PC-9 (cell line): ENCODE measurements at regions not wholly inside any gene's neighbourhood (a gene's known extent, or its start where the extent isn't known, plus 50 kb on each side); places are given as distances from the start of the nearest gene placed in this dataset.

ENCODE experiments used
- BruUV-seq: library from RNA; stranded (reverse); fragments of 400-500 nt; replicated peaks from 2 replicates; lab custom pipeline; 2021; lab: Mats Ljungman, UMichigan
- CTCF ChIA-PET: fragments of 300-600 bp; sonication (Branson Sonifier 250); formaldehyde crosslinking; loops from one replicate; lab custom pipeline; 2022; ENCODE audit warnings: antibody characterized with exemption; lab: Charles Lee
- POLR2A ChIA-PET: fragments of 300-600 bp; sonication (Branson Sonifier 250); formaldehyde crosslinking; loops from one replicate; lab custom pipeline; 2022; ENCODE audit warnings: antibody characterized with exemption; ENCODE audit not compliant: unreplicated experiment; lab: Charles Lee
- DNase-seq, 2 experiments: peaks; one replicate each; pipeline versions ENCODE4 v3.0.0 to v3.0.0-alpha.2; 2015 to 2022; ENCODE audit warnings: mixed read lengths in 1 of 2
- H2AFZ ChIP-seq: fragments of 200-600 bp; sonication (generic); 2 replicates; pipeline ENCODE4 v1.8.1; 2017; ENCODE audit warnings: antibody characterized with exemption
- H3F3A ChIP-seq: fragments of 200-600 bp; sonication (generic); 2 replicates; pipeline ENCODE4 v1.8.1; 2017; ENCODE audit warnings: antibody characterized with exemption, mild to moderate bottlenecking, low read depth; ENCODE audit not compliant: insufficient read depth
- H3K27ac ChIP-seq: fragments of 200-600 bp; sonication (generic); 2 replicates; pipeline ENCODE4 v1.6.1; 2016; ENCODE audit warnings: mixed run types
- H3K27me3 ChIP-seq: fragments of 200-600 bp; sonication (generic); 2 replicates; pipeline ENCODE4 v1.6.1; 2016; ENCODE audit warnings: low read depth, mixed run types; ENCODE audit not compliant: insufficient read depth
- H3K36me3 ChIP-seq: fragments of 200-600 bp; sonication (generic); 2 replicates; pipeline ENCODE4 v1.6.1; 2016; ENCODE audit warnings: low read depth, mixed run types
- H3K4me1 ChIP-seq: fragments of 200-600 bp; sonication (generic); replicated peaks from 2 replicates; pipeline ENCODE4 v1.6.1; 2016; ENCODE audit warnings: mixed run types; ENCODE audit not compliant: insufficient read depth
- H3K4me2 ChIP-seq: fragments of 200-600 bp; sonication (generic); 2 replicates; pipeline ENCODE4 v1.6.1; 2017; ENCODE audit warnings: mixed run types
- H3K4me3 ChIP-seq: fragments of 200-600 bp; sonication (generic); 2 replicates; pipeline ENCODE4 v1.6.1; 2016; ENCODE audit warnings: mixed run types
- H3K79me2 ChIP-seq: fragments of 200-600 bp; sonication (generic); 2 replicates; pipeline ENCODE4 v1.6.1; 2017; ENCODE audit warnings: low read depth, mixed run types
- H3K9me2 ChIP-seq: fragments of 200-600 bp; sonication (generic); 2 replicates; pipeline ENCODE4 v1.8.1; 2017; ENCODE audit warnings: mild to moderate bottlenecking; ENCODE audit not compliant: insufficient read depth
- H3K9me3 ChIP-seq: fragments of 200-600 bp; sonication (generic); 2 replicates; pipeline ENCODE4 v1.8.1; 2016; ENCODE audit warnings: low read depth; ENCODE audit not compliant: insufficient read depth
- H4K20me1 ChIP-seq: fragments of 200-600 bp; sonication (generic); 2 replicates; pipeline ENCODE4 v1.8.1; 2017; ENCODE audit not compliant: insufficient read depth
- EZH2 ChIP-seq: fragments of 200-600 bp; sonication (generic); IDR thresholded peaks from 2 replicates; pipeline ENCODE4 v1.8.0; 2017; ENCODE audit warnings: antibody characterized with exemption, low read depth
- intact Hi-C: fragments of 100-400 bp; cut with micrococcal nuclease; formaldehyde crosslinking; loops from one replicate; pipeline ENCODE4 v1.10.0; 2022; ENCODE audit not compliant: unreplicated experiment
- TF ChIP-seq, protein P1 (sequence below): fragments of 200-600 bp; sonication (generic); conservative IDR thresholded peaks from 2 replicates; pipeline ENCODE4 v1.6.1; 2017; ENCODE audit warnings: mixed run types, antibody characterized with exemption, mild to moderate bottlenecking, moderate library complexity

DNA sequence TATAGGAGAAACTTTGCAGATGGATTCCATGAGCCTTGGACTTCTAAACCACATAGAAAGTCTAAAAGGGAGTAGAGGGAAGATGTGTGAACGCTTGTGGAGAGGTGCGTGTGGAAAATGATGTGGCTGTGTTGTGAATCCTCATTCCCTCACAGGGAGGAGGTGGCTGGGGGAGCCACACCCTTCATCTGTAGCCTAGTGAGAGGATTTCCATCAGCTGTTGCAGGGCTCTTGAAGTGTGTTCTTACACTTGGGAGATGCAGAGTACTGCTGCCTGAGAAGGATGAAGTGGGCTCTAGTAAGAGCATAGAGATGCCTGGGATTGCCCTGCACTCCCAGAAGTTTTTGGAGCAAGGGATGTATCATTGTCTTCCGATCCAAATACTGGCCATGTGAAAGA lies 279.6 kb downstream of the QKI start:
- intact Hi-C loops: no loop called here
- Histone ChIP-seq H2AFZ (no peak overlapping the region), H3F3A (no peaks in the 10 kb centered on the region), H3K27ac (no peak overlapping the region), H3K27me3 (peaks cover 97% of the 10 kb centered on the region), H3K4me3 (no peak overlapping the region), H3K9me2 (no peaks in the 10 kb centered on the region), H3K79me2 (no peaks in the 10 kb centered on the region), H3K4me1 (no peaks in the 10 kb centered on the region), H3K4me2 (no peak overlapping the region), H4K20me1 (0 out of 2 replicates have a peak, but pooled peaks cover 4% of the 10 kb centered on the region), H3K36me3 (no peaks in the 10 kb centered on the region), H3K9me3 (no peaks in the 10 kb centered on the region; the same call in 1 of the 2 replicates)
- CTCF ChIA-PET: no interaction called here
- POLR2A ChIA-PET: no interaction called here
- no peak for TF ChIP-seq EZH2
- TF ChIP-seq, protein P1, sequence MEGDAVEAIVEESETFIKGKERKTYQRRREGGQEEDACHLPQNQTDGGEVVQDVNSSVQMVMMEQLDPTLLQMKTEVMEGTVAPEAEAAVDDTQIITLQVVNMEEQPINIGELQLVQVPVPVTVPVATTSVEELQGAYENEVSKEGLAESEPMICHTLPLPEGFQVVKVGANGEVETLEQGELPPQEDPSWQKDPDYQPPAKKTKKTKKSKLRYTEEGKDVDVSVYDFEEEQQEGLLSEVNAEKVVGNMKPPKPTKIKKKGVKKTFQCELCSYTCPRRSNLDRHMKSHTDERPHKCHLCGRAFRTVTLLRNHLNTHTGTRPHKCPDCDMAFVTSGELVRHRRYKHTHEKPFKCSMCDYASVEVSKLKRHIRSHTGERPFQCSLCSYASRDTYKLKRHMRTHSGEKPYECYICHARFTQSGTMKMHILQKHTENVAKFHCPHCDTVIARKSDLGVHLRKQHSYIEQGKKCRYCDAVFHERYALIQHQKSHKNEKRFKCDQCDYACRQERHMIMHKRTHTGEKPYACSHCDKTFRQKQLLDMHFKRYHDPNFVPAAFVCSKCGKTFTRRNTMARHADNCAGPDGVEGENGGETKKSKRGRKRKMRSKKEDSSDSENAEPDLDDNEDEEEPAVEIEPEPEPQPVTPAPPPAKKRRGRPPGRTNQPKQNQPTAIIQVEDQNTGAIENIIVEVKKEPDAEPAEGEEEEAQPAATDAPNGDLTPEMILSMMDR: no peak
- no peak for DNase-seq
- no TSS peak for BruUV-seq

GRCh38 chr6:163691049-163691448 lies 276.5 kb downstream of the QKI start:
- no TSS peak for BruUV-seq
- no peak overlapping the region for H3K4me3 ChIP-seq
- no peak overlapping the region for H3K4me2 ChIP-seq
- H2AFZ ChIP-seq: no peak overlapping the region
- ChIA-PET CTCF (no interaction called here), POLR2A (no interaction called here)
- H4K20me1 ChIP-seq: 0 out of 2 replicates have a peak, but pooled peaks cover 4% of the 10 kb centered on the region
- no peak overlapping the region for H3K27ac ChIP-seq
- DNase-seq: no peak
- H3K36me3 ChIP-seq: no peaks in the 10 kb centered on the region
- intact Hi-C loops: no loop called here
- no peaks in the 10 kb centered on the region for H3K9me3 ChIP-seq
- H3K27me3 ChIP-seq: peaks cover 97% of the 10 kb centered on the region
- no peak for TF ChIP-seq EZH2
- TF ChIP-seq, protein P1: no peak
- H3K4me1 ChIP-seq: no peaks in the 10 kb centered on the region
- H3K79me2 ChIP-seq: no peaks in the 10 kb centered on the region
- no peaks in the 10 kb centered on the region for H3K9me2 ChIP-seq
- H3F3A ChIP-seq: no peaks in the 10 kb centered on the region

DNA sequence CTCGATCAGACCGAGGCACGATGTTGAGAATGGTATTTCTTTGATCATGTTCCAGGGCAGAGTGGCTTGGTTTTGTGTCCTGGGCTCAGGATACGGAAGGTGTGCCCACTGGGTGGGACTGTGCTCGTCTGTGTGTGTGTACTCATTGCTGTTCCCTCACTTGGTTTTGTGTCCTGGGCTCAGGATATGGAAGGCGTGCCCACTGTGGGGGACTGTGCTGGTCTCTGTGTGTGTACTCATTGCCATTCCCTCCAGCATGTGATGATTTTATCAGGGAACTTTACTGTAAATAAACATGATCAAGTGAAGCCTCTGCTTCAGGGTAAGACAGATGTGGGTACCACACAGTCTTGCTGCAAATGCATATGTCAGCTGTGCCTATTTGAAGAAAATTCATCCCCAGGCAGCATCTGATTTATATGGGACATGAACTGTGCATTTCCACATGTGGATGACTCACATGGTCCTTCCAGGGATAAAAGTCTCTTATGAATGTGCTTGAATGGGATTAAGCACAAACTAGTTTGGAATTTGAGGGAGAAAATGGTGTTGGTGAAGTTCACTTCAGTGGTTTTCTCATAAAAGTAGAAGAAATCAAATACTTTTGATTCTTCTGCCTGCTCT lies 274.3 kb downstream of the QKI start:
- Histone ChIP-seq H3K27ac (no peak overlapping the region), H3K4me2 (no peak overlapping the region), H4K20me1 (no peaks in the 10 kb centered on the region), H3F3A (no peaks in the 10 kb centered on the region), H3K4me3 (no peak overlapping the region), H2AFZ (no peak overlapping the region), H3K9me2 (no peaks in the 10 kb centered on the region), H3K36me3 (no peaks in the 10 kb centered on the region), H3K79me2 (no peaks in the 10 kb centered on the region), H3K9me3 (no peaks in the 10 kb centered on the region), H3K4me1 (no peaks in the 10 kb centered on the region), H3K27me3 (peaks cover 93% of the 10 kb centered on the region)
- CTCF ChIA-PET: no interaction called here
- intact Hi-C loops: no loop called here
- POLR2A ChIA-PET: no interaction called here
- no TSS peak for BruUV-seq
- DNase-seq: no peak
- no peak for TF ChIP-seq EZH2
- TF ChIP-seq, protein P1: no peak
